Subcutaneous abdominal adipose tissue (tissue), 5 donors: ENCODE measurements at regions not wholly inside any gene's neighbourhood (a gene's known extent, or its start where the extent isn't known, plus 50 kb on each side); places are given as distances from the start of the nearest gene placed in this dataset.
"Not testable (repeated sequence)": the region's sequence is repeated elsewhere in the genome, so short reads cannot be mapped to it uniquely, and the experiment has no call there.

ENCODE experiments used
- H3K27ac ChIP-seq: one replicate; pipeline ENCODE4 v1.7.0; 2013; ENCODE audit warnings: low read depth, mild to moderate bottlenecking, inconsistent platforms, low read length, moderate library complexity
- H3K27me3 ChIP-seq, 5 donors: one replicate each; pipeline ENCODE4 v1.7.0; 2013; ENCODE audit warnings: low read length in 5 of 5, inconsistent platforms in 1 of 5; ENCODE audit not compliant: control insufficient read depth in 5 of 5, insufficient read depth in 4 of 5
- H3K36me3 ChIP-seq, 5 donors: one replicate each; pipeline ENCODE4 v1.7.0; 2013; ENCODE audit warnings: low read length in 5 of 5; ENCODE audit not compliant: control insufficient read depth in 5 of 5, insufficient read depth in 5 of 5
- H3K4me1 ChIP-seq, 5 donors: one replicate each; pipeline ENCODE4 v1.7.0; 2013; ENCODE audit warnings: low read length in 5 of 5, mild to moderate bottlenecking in 3 of 5, moderate library complexity in 1 of 5; ENCODE audit not compliant: control insufficient read depth in 5 of 5, insufficient read depth in 5 of 5
- H3K4me3 ChIP-seq, 5 donors: one replicate each; pipeline ENCODE4 v1.7.0; 2013; ENCODE audit warnings: low read length in 5 of 5, low read depth in 1 of 5
- H3K9ac ChIP-seq, 5 donors: one replicate each; pipeline ENCODE4 v1.7.0; 2013; ENCODE audit warnings: low read length in 5 of 5, mild to moderate bottlenecking in 4 of 5, moderate library complexity in 3 of 5
- H3K9me3 ChIP-seq, 5 donors: one replicate each; pipeline ENCODE4 v1.7.0; 2013; ENCODE audit warnings: low read length in 5 of 5; ENCODE audit not compliant: control insufficient read depth in 5 of 5
- donor health status: healthy.
- donor health status: healthy.
- donor health status: healthy.
- donor health status: healthy.
- donor health status: healthy.

DNA sequence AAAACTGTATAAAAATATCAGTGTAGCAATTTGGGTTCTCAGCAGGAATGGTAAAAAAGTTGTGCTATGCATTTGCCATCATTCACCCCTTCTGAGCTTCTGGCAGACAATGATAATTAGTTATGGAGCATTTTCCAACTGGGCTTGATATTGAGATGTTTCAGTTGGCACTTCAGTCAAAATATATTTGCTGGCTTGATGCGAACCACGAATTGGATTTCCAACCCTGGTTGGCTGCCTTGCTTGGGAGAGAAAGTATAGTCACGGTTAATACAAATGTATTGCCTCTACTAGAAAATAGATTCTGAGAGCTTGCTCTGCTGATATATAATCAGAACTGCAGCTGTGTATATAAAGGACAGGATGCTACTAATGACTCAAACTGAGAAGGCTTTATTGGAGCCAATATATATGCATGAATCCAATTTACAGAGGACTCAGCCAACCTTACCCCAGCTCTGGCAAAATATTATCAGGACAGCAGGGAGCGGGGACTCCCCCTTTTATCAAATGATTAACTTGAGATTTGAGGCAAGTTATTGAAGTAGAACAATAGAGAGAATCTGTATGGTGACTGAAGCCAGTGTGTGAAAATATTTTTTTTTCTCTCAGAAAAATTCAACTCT, 219.8 kb upstream of the SMIM30 start:
- Histone ChIP-seq H3K9ac (no peak overlapping the region), H3K4me1 (no peaks in the 10 kb centered on the region), H3K4me3 (no peak overlapping the region), H3K27ac (no peak overlapping the region), H3K9me3 (peaks cover 0 to 14% (median 0%) of the 10 kb centered on the region in 5 donors), H3K27me3 (no peaks in the 10 kb centered on the region), H3K36me3 (no peaks in the 10 kb centered on the region)

DNA sequence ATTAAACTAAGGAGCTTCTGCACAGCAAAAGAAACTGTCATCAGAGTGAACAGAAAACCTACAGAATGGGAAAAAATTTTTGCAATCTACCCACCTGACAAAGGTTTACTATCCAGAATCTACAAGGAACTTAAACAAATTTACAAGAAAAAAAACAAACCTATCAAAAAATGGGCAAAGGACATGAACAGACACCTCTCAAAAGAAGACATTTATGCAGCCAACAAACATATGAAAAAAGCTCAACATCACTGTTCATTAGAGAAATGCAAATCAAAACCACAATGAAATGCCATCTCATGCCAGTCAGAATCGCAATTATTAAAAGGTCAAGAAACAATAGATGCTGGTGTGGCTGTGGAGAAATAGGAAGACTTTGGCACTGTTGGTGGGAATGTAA, 218.5 kb upstream of the SMIM30 start:
- H3K27ac ChIP-seq, H3K9ac ChIP-seq, H3K4me1 ChIP-seq, H3K27me3 ChIP-seq, H3K36me3 ChIP-seq: not testable (repeated sequence)
- peaks cover 0 to 14% (median 0%) of the 10 kb centered on the region in 5 donors for H3K9me3 ChIP-seq
- peak overlapping the region in 1 of 5 donors; percentile 9 for H3K4me3 ChIP-seq

DNA sequence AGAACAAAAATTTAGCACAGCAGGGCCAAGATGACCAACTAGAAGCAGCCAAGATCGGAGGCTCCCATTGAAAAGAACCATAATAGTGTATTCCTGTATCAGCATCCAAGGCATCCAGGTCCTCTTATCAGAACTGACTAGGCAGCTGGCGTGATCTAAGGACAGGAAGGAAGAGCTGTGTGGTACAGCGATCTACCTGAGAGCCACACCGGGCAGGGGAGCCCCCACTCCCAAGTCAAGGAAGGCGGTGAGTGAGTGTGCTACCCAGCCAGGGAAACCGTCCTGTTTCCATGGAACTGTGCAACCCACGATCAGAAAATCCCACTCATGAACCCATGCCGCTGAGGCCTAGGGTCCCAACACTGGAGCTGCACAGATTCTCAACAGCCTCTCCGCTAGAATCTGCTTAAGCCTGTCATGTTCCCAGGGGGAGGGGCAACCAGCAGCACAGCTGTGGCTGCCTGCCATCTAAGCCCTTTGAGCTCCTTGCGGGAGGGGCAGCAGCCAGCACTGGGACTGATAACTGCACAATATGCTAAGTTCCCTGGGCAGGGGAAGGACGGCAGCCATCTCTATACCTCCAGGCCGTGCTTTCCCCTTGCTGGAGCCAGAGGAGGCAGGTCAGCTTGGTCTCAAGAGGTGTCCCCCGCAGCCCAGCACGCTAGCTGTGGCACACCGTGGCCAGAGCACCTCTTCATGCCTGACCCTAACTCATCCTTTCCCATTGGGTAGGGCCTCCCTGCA, 213.0 kb upstream of the SMIM30 start:
- Histone ChIP-seq H3K9me3 (peaks cover 0 to 2% (median 0%) of the 10 kb centered on the region in 5 donors), H3K4me1 (peaks cover 0 to under 1% (median 0%) of the 10 kb centered on the region in 5 donors)

DNA sequence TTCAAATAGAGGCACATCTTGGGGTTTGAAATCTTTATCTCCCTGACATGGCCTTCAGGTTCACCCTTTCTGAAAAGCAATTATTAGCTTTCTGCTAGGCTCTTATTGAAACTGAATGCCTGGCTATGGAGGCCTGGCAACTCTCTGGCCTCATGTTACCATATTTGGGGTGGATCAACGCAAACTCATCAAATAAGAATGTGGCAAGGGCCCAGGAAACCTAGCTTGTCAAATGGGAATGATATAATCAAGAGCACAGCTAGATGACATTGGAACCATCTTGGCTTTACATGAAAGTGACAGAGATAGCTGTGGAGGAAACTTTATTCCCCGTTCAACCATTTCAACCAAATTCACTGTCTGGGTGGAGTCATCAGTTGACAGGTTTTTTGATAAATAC, 202.8 kb upstream of the SMIM30 start:
- no peaks in the 10 kb centered on the region for H3K9me3 ChIP-seq
- no peak overlapping the region for H3K4me3 ChIP-seq
- peaks cover 0 to 7% (median 0%) of the 10 kb centered on the region in 5 donors for H3K4me1 ChIP-seq
- no peak overlapping the region for H3K9ac ChIP-seq
- no peaks in the 10 kb centered on the region for H3K36me3 ChIP-seq
- no peak overlapping the region for H3K27ac ChIP-seq
- no peaks in the 10 kb centered on the region for H3K27me3 ChIP-seq

More for the DNA sequence above, 213.0 kb upstream of the SMIM30 start:
- no peak overlapping the region for H3K9ac ChIP-seq
- no peaks in the 10 kb centered on the region for H3K36me3 ChIP-seq
- no peak overlapping the region for H3K27ac ChIP-seq
- H3K27me3 ChIP-seq = no peaks in the 10 kb centered on the region
- no peak overlapping the region for H3K4me3 ChIP-seq

DNA sequence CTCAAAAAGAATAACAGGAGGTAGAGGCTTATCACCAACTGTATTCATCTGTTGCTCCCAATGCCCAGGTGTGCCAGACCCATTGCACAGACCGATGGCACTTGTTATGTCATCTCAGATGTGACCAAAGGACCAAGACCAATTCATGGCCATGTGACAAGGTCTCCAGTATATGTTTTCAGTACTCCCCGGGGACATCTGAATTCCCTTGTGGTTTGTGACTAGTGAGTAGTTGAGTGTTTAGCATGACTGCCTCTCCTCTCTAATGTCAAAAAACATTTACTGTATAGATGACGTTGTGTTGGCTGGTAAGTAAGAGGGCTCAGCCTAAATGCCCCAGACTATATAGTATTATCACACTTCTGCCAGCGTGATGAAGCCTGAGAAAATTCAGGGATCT, 202.1 kb upstream of the SMIM30 start:
- H3K27me3 ChIP-seq = no peaks in the 10 kb centered on the region
- H3K9me3 ChIP-seq = no peaks in the 10 kb centered on the region
- H3K36me3 ChIP-seq = no peaks in the 10 kb centered on the region
- no peak overlapping the region for H3K9ac ChIP-seq
- H3K4me3 ChIP-seq = no peak overlapping the region
- peaks cover 0 to 7% (median 0%) of the 10 kb centered on the region in 5 donors for H3K4me1 ChIP-seq
- no peak overlapping the region for H3K27ac ChIP-seq

DNA sequence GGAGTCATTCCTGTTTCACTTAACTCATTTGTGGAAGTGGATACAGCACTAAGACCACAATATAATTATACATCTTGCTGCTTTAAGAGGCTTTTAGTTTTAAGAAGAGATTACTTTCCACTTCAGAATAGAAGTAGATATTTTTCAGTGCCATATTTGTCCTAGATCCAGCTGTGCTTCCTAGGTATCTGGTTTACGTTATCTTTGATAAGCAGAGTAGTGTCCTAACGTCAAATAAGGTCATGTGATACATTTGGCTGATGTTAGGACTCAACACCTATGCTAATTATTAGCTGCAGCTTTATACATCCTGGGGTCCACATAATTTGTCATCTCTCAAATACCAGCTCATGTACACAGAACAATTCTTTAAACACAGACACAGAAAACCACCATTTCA, 196.2 kb upstream of the SMIM30 start:
- H3K9ac ChIP-seq = no peak overlapping the region
- H3K27ac ChIP-seq = peak overlapping the region; percentile 15
- H3K4me3 ChIP-seq = no peak overlapping the region
- H3K36me3 ChIP-seq = no peaks in the 10 kb centered on the region
- no peaks in the 10 kb centered on the region for H3K27me3 ChIP-seq
- no peaks in the 10 kb centered on the region for H3K9me3 ChIP-seq
- H3K4me1 ChIP-seq = peaks cover 0 to 22% (median 4%) of the 10 kb centered on the region in 5 donors

DNA sequence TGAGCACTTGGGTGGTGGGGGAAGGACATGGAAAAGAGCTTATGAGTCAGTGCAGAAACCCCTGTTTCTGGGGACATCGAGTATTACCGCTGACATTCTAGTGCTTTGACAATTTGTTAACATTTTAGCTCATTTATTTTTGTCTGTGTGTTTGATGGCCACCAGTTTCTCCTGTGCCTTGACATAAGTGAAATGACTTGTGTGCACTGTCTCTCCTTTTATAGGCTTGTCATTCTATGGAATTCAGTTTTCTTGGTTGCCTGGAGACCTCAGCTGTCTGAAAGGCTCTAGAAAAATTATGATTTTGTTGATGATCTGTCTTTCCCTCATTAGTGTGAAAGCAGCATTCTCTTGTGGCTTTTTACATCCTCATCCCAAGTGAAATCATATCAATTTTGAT, 190.0 kb upstream of the SMIM30 start:
- Histone ChIP-seq H3K27me3 (no peaks in the 10 kb centered on the region), H3K4me3 (no peak overlapping the region), H3K9ac (no peak overlapping the region), H3K36me3 (peaks cover 0 to 2% (median 0%) of the 10 kb centered on the region in 5 donors), H3K9me3 (peaks cover 0 to 4% (median 0%) of the 10 kb centered on the region in 5 donors), H3K4me1 (peaks cover 0 to 10% (median 3%) of the 10 kb centered on the region in 5 donors), H3K27ac (no peak overlapping the region)

DNA sequence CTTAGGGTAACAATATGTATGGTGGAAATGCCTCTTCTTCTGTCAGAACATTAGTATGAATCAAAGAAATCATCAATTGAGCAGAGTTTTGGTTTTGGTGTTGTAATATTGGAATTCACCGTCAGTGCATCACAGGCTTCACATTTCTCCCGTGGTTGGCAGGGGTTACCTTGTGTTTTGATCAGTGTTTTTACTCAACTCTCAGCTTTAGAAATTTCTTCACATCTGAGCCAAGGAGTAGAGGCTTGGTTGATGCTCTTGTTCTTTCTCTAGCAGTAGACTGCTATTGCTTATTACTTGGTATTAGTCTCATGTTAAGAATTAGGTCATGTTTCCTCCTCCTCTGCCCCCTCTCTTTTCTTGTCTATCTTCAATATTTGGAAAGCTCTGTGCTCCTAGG, 188.8 kb upstream of the SMIM30 start:
- Histone ChIP-seq H3K27ac (no peak overlapping the region), H3K36me3 (peaks cover 0 to 3% (median 0%) of the 10 kb centered on the region in 5 donors), H3K4me1 (peaks cover 0 to 6% (median 3%) of the 10 kb centered on the region in 5 donors), H3K9ac (no peak overlapping the region), H3K4me3 (no peak overlapping the region), H3K27me3 (no peaks in the 10 kb centered on the region), H3K9me3 (peaks cover 0 to 4% (median 0%) of the 10 kb centered on the region in 5 donors)

DNA sequence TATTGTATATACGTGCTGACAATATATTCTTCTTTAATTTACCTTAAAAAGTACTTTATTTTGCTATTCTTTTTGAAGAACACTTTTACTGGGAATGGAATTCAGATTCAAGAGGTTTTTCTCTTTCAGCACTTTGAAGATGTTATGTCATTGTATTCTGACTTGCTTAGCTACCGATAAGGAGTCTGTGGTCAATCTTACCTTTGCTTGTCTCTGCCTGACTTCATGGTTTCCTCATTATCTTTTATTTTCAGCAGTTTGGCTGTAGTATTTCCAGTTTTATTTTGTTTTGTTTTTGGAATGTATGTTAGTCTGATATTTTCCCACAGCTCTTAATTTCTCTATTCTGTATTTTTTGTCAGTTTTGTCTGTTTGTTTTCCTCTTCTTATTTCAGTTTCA, 187.9 kb upstream of the SMIM30 start:
- Histone ChIP-seq H3K9ac (no peak overlapping the region), H3K36me3 (peaks cover 0 to 3% (median 0%) of the 10 kb centered on the region in 5 donors), H3K27me3 (no peaks in the 10 kb centered on the region), H3K4me1 (no peaks in the 10 kb centered on the region), H3K9me3 (peaks cover 0 to 4% (median 0%) of the 10 kb centered on the region in 5 donors), H3K4me3 (no peak overlapping the region), H3K27ac (no peak overlapping the region)

DNA sequence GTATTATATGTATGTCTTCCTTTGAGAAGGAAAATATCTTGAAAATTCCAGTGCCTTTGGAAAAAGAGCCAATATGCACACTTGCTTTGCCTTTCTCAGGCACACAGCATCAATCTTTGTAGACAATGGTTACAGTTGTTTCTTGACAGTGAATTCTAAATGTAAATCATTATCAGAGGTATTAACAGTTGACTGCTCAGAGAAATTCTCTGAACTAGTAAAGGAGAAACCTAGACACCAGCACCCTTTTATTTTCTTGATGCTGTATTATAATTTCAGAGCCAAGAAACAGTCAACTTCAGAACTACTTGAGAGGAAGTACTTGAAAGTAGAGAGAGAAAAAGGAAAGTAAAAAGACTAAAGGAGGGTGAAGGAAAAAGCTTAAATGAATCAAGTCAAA, 185.8 kb upstream of the SMIM30 start:
- H3K36me3 ChIP-seq = peaks cover 0 to 3% (median 0%) of the 10 kb centered on the region in 5 donors
- H3K4me1 ChIP-seq = no peaks in the 10 kb centered on the region
- no peaks in the 10 kb centered on the region for H3K27me3 ChIP-seq

More for the DNA sequence above, 185.8 kb upstream of the SMIM30 start:
- H3K9me3 ChIP-seq = peaks cover 0 to 4% (median 0%) of the 10 kb centered on the region in 5 donors
- no peak overlapping the region for H3K27ac ChIP-seq
- H3K4me3 ChIP-seq = no peak overlapping the region
- H3K9ac ChIP-seq = no peak overlapping the region
